IMR-90 (cell line): ENCODE measurements at regions not wholly inside any gene's neighbourhood (a gene's known extent, or its start where the extent isn't known, plus 50 kb on each side); places are given as distances from the start of the nearest gene placed in this dataset.

Experiments used
- CHD1 ChIP-seq: IDR thresholded peaks from 2 replicates; pipeline ENCODE4 v1.6.1; 2012; ENCODE audit warnings: low read depth, low read length, improper control_type of control experiment
- MAZ ChIP-seq: IDR thresholded peaks from 2 replicates; pipeline ENCODE4 v1.6.1; 2012; ENCODE audit warnings: low read depth, mild to moderate bottlenecking, low read length, improper control_type of control experiment, moderate library complexity, borderline replicate concordance
- POLR2A ChIP-seq: IDR thresholded peaks from 2 replicates; pipeline ENCODE4 v1.6.1; 2012; ENCODE audit warnings: mild to moderate bottlenecking, low read depth, low read length
- RAD21 ChIP-seq: IDR thresholded peaks from 2 replicates; pipeline ENCODE4 v1.6.1; 2012; ENCODE audit warnings: low read length, improper control_type of control experiment
- SMC3 ChIP-seq: fragments of 150-350 bp; IDR thresholded peaks from 2 replicates; pipeline ENCODE4 v1.6.1; 2016; ENCODE audit warnings: low read depth, mild to moderate bottlenecking, antibody characterized with exemption, low read length, moderate library complexity
- TF ChIP-seq, protein P1 (sequence below): conservative IDR thresholded peaks from 2 replicates; pipeline ENCODE4 v1.5.1; 2012; ENCODE audit warnings: mild to moderate bottlenecking, low read depth, low read length, improper control_type of control experiment
- TF ChIP-seq, protein P2 (sequence below): fragments of 150-350 bp; IDR thresholded peaks from 2 replicates; pipeline ENCODE4 v1.6.1; 2017; ENCODE audit warnings: mild to moderate bottlenecking, antibody characterized with exemption, low read length, low read depth

DNA sequence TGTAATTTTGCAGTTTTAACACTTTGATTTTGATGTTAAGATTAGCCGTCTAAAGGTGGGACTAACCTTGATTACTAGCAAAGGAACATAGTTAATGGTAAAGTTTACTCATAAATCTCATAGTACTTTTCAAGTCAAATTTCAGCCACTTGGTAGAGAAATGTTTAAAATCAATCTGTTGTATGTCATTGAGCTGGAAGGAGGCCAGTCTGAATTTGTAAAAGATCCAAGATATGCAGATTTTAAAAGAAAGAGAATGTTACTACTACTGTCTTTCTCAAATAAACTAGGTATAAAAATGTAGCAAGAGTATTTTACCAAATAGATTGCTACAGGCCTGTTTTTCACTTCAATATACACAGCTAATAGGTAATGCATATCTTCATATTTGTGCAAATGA, 600.8 kb upstream of the SEL1L start:
- TF ChIP-seq MAZ (no peak), RAD21 (no peak), POLR2A (no peak), SMC3 (no peak), CHD1 (no peak)
- TF ChIP-seq, protein P1, sequence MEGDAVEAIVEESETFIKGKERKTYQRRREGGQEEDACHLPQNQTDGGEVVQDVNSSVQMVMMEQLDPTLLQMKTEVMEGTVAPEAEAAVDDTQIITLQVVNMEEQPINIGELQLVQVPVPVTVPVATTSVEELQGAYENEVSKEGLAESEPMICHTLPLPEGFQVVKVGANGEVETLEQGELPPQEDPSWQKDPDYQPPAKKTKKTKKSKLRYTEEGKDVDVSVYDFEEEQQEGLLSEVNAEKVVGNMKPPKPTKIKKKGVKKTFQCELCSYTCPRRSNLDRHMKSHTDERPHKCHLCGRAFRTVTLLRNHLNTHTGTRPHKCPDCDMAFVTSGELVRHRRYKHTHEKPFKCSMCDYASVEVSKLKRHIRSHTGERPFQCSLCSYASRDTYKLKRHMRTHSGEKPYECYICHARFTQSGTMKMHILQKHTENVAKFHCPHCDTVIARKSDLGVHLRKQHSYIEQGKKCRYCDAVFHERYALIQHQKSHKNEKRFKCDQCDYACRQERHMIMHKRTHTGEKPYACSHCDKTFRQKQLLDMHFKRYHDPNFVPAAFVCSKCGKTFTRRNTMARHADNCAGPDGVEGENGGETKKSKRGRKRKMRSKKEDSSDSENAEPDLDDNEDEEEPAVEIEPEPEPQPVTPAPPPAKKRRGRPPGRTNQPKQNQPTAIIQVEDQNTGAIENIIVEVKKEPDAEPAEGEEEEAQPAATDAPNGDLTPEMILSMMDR: no peak
- TF ChIP-seq, protein P2, sequence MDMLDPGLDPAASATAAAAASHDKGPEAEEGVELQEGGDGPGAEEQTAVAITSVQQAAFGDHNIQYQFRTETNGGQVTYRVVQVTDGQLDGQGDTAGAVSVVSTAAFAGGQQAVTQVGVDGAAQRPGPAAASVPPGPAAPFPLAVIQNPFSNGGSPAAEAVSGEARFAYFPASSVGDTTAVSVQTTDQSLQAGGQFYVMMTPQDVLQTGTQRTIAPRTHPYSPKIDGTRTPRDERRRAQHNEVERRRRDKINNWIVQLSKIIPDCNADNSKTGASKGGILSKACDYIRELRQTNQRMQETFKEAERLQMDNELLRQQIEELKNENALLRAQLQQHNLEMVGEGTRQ: no peak
